ENCODE measurements at regions not wholly inside any gene's neighbourhood (a gene's known extent, or its start where the extent isn't known, plus 50 kb on each side); places are given as distances from the start of the nearest gene placed in this dataset.

GRCh38 chr3:54038391-54038790 lies 84.0 kb upstream of the CACNA2D3 start:
- Histone ChIP-seq H4K8ac (ENCODE audit: extremely low read depth, insufficient read depth, low read length) (no peak overlapping the region), H4K20me1 (replicated peaks in 1 of 2; ENCODE audit: control insufficient read depth in 1 of 2, insufficient read depth in 2 of 2, low read length in 2 of 2) (no peaks in the 10 kb centered on the region), H2AK5ac (ENCODE audit: low read depth, low read length) (no peak overlapping the region), H3K79me2 (ENCODE audit: control insufficient read depth in 1 of 2, insufficient read depth in 2 of 2, low read length in 2 of 2) (no peaks in the 10 kb centered on the region), H3K4ac (replicated peaks; ENCODE audit: insufficient read length, low read depth, low read length) (no peak overlapping the region), H4K91ac (replicated peaks; ENCODE audit: insufficient read length, low read length) (no peak overlapping the region), H3K9ac (replicated peaks in 1 of 4; ENCODE audit: extremely low read depth in 1 of 4, low read depth in 3 of 4, low read length in 3 of 4) (no peak overlapping the region), H3K56ac (replicated peaks; ENCODE audit: insufficient read length, low read depth, low read length) (no peak overlapping the region), H3K4me2 (ENCODE audit: insufficient read depth in 1 of 2, low read depth in 2 of 2, low read length in 2 of 2) (no peak overlapping the region), H2BK12ac (ENCODE audit: low read depth, low read length) (no peak overlapping the region), H3K18ac (ENCODE audit: extremely low read depth, low read length) (no peak overlapping the region), H3K9me3 (ENCODE audit: insufficient read depth in 2 of 2, low read depth in 1 of 2, low read length in 1 of 2) (no peaks in the 10 kb centered on the region), H3K14ac (ENCODE audit: insufficient read length) (no peak overlapping the region), H3K23ac (ENCODE audit: insufficient read length) (no peak overlapping the region), H3K4me3 (ENCODE audit: extremely low read depth in 1 of 4, insufficient read depth in 2 of 4, low read depth in 3 of 4, low read length in 4 of 4) (no peak overlapping the region), H2BK120ac (replicated peaks; ENCODE audit: low read depth, low read length) (no peak overlapping the region), H2BK5ac (ENCODE audit: low read depth, low read length) (no peak overlapping the region), H2BK15ac (ENCODE audit: low read length) (no peak overlapping the region), H4K5ac (ENCODE audit: insufficient read length, low read depth, low read length) (no peak overlapping the region), H3K27me3 (replicated peaks in 1 of 4; ENCODE audit: control insufficient read depth in 3 of 4, extremely low read depth in 1 of 4, insufficient read depth in 3 of 4, low read length in 3 of 4) (no peaks in the 10 kb centered on the region), H3K27ac (ENCODE audit: low read depth, low read length) (no peak overlapping the region), H3K4me1 (replicated peaks in 1 of 4; ENCODE audit: control insufficient read depth in 3 of 4, insufficient read depth in 4 of 4, low read length in 3 of 4) (peaks cover 0 to 3% (median 0%) of the 10 kb centered on the region in 4 experiments; a peak in 3 of 7 replicates), H2BK20ac (ENCODE audit: low read length) (no peak overlapping the region), H3K36me3 (ENCODE audit: control insufficient read depth in 2 of 4, insufficient read depth in 4 of 4, low read length in 3 of 4) (no peaks in the 10 kb centered on the region), H3K79me1 (ENCODE audit: low read depth, low read length) (no peaks in the 10 kb centered on the region), H3K23me2 (ENCODE audit: low read depth, low read length) (no peaks in the 10 kb centered on the region; the same call in 1 of the 2 replicates), H2AFZ (ENCODE audit: low read length) (no peak overlapping the region)
- WGBS, 2 experiments (ENCODE audit: extremely low coverage in 1 of 2, insufficient coverage in 1 of 2, insufficient read length in 1 of 2, insufficient replicate concordance in 2 of 2, low coverage in 1 of 2, low lambda C conversion rate in 2 of 2, missing lambda C conversion rate in 1 of 2): 91% methylated on average over 4 of the region's 4 CpGs; no CpG with 5 or more reads in 1 of the 2 experiments
- CTCF ChIA-PET (ENCODE audit: partially characterized antibody): interaction anchor here (0.6 to 1.4 kb wide), 2 partner anchors 11 to 66 kb away, joined by 3 read pairs; no protein-coding TSS in a partner anchor
- FAIRE-seq: no peak
- no peak for DNase-seq (ENCODE audit: low read depth in 1 of 2, low spot score in 2 of 2)
- TF ChIP-seq GTF2F1 (IDR thresholded peaks at IDR 0.05; ENCODE audit: borderline replicate concordance, low read depth, low read length) (no peak), SUZ12 (IDR thresholded peaks at IDR 0.05; ENCODE audit: low read length) (no peak), POLR2AphosphoS5 (IDR thresholded peaks at IDR 0.05; ENCODE audit: low read depth, low read length) (no peak)
- POLR2A ChIA-PET (ENCODE audit: partially characterized antibody): no interaction called here

All from H1 (cell line).